SU-DHL-6 (cell line): ENCODE measurements at regions not wholly inside any gene's neighbourhood (a gene's known extent, or its start where the extent isn't known, plus 50 kb on each side); places are given as distances from the start of the nearest gene placed in this dataset.
"Not testable (repeated sequence)": the region's sequence is repeated elsewhere in the genome, so short reads cannot be mapped to it uniquely, and the experiment has no call there.

Experiments used
- H2AFZ ChIP-seq: fragments of 200-600 bp; sonication (generic); 2 replicates; pipeline ENCODE4 v1.6.1; 2014; ENCODE audit warnings: low read depth, mild to moderate bottlenecking, moderate library complexity, mixed read lengths, antibody characterized with exemption, low read length; ENCODE audit not compliant: severe bottlenecking
- H3F3A ChIP-seq: fragments of 200-600 bp; shearing (Covaris generic); 2 replicates; pipeline ENCODE4 v1.6.0; 2016; ENCODE audit warnings: antibody characterized with exemption, mild to moderate bottlenecking; ENCODE audit not compliant: insufficient read depth
- H3K27ac ChIP-seq: fragments of 200-600 bp; sonication (generic); 2 replicates; pipeline ENCODE4 v1.5.1; 2016; ENCODE audit warnings: low read depth, mild to moderate bottlenecking, low read length, moderate library complexity, mixed read lengths
- H3K27me3 ChIP-seq: fragments of 200-600 bp; sonication (generic), shearing (Covaris generic); 2 replicates; pipeline ENCODE4 v1.6.0; 2014; ENCODE audit warnings: mild to moderate bottlenecking, low read length
- H3K36me3 ChIP-seq: fragments of 200-600 bp; sonication (generic); 2 replicates; pipeline ENCODE4 v1.6.1; 2014; ENCODE audit warnings: mild to moderate bottlenecking, low read length, mixed read lengths
- H3K4me2 ChIP-seq: fragments of 300-600, 200-600 bp; shearing (Covaris generic), sonication (generic); 2 replicates; pipeline ENCODE4 v1.6.0; 2014; ENCODE audit warnings: low read length, low read depth, mild to moderate bottlenecking; ENCODE audit not compliant: poor library complexity, severe bottlenecking
- H3K4me3 ChIP-seq: fragments of 200-600 bp; sonication (generic); 2 replicates; pipeline ENCODE4 v1.5.1; 2014; ENCODE audit warnings: antibody characterized with exemption, low read length, mild to moderate bottlenecking, mixed read lengths; ENCODE audit not compliant: insufficient read depth, poor library complexity, severe bottlenecking
- H3K79me2 ChIP-seq: fragments of 200-600 bp; sonication (generic); 2 replicates; pipeline ENCODE4 v1.6.1; 2014; ENCODE audit warnings: mild to moderate bottlenecking, low read length, moderate library complexity; ENCODE audit not compliant: insufficient read depth
- H3K9ac ChIP-seq: fragments of 200-600 bp; sonication (generic); 2 replicates; pipeline ENCODE4 v1.7.0; 2014; ENCODE audit warnings: mild to moderate bottlenecking, low read length
- H3K9me2 ChIP-seq: fragments of 200-600 bp; sonication (generic); replicated peaks from 2 replicates; pipeline ENCODE4 v1.6.1; 2014; ENCODE audit warnings: low read length; ENCODE audit not compliant: insufficient read depth
- H3K9me3 ChIP-seq: fragments of 200-600 bp; sonication (generic); 2 replicates; pipeline ENCODE4 v1.6.1; 2014; ENCODE audit warnings: low read length, mixed read lengths; ENCODE audit not compliant: insufficient read depth
- H4K20me1 ChIP-seq: fragments of 200-600 bp; sonication (generic); 2 replicates; pipeline ENCODE4 v1.6.1; 2014; ENCODE audit warnings: low read depth, mild to moderate bottlenecking, antibody characterized with exemption, low read length, moderate library complexity, mixed read lengths
- EZH2phosphoT487 ChIP-seq: fragments of 200-600 bp; sonication (generic), shearing (Covaris generic); conservative IDR thresholded peaks from 2 replicates; pipeline ENCODE4 v1.6.1; 2018; ENCODE audit warnings: mild to moderate bottlenecking, antibody characterized with exemption, low read length, moderate library complexity, mixed read lengths
- TF ChIP-seq, protein P1 (sequence below): fragments of 200-600 bp; sonication (generic); IDR thresholded peaks from one replicate; pipeline ENCODE4 v1.5.1; 2017; ENCODE audit warnings: antibody characterized with exemption, mild to moderate bottlenecking, low read length, moderate library complexity; ENCODE audit not compliant: insufficient read depth, poor library complexity, severe bottlenecking

DNA sequence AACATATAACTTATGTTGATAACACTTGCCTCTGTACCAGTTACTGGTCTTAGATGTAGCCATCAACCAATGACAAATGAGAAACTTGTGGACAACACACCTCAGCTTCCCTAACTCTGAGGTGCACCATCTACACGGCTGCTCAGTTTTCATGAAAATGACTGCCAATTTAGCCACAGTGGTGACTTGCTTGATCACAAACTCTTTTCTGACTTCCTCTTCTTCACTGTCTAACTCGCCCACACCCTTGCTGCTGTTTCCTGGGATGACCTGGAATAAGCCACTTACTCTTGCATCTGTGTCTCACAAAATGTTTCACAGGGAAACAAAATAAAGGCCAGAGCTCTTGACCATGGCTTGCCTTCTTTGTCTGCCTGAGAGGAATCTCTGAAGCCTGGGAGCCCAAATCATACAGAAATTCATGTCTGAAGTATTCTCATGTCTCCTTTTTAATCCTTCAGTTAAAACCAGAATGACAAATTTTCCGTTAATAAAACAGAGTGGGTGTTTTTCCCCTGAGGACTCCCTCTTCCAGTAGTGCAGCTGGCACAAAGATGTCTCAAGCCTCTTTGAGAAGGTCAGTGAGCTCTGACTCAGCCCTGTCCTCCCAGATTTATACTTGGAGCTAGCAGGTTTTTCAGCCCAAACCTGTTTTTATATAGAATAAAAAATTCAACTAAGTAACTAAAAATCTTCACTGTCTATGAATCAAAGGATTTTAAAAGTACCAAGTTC is 126.5 kb upstream of the PAM start:
- Histone ChIP-seq H3K4me2 (no peak overlapping the region), H3K9ac (no peak overlapping the region), H3K9me3 (no peaks in the 10 kb centered on the region), H3F3A (no peaks in the 10 kb centered on the region), H3K27me3 (no peaks in the 10 kb centered on the region; the same call in 1 of the 2 replicates), H3K27ac (no peak overlapping the region), H3K9me2 (no peaks in the 10 kb centered on the region), H3K79me2 (no peaks in the 10 kb centered on the region), H3K4me3 (no peak overlapping the region), H4K20me1 (no peaks in the 10 kb centered on the region), H2AFZ (no peak overlapping the region), H3K36me3 (no peaks in the 10 kb centered on the region)
- TF ChIP-seq, protein P1, sequence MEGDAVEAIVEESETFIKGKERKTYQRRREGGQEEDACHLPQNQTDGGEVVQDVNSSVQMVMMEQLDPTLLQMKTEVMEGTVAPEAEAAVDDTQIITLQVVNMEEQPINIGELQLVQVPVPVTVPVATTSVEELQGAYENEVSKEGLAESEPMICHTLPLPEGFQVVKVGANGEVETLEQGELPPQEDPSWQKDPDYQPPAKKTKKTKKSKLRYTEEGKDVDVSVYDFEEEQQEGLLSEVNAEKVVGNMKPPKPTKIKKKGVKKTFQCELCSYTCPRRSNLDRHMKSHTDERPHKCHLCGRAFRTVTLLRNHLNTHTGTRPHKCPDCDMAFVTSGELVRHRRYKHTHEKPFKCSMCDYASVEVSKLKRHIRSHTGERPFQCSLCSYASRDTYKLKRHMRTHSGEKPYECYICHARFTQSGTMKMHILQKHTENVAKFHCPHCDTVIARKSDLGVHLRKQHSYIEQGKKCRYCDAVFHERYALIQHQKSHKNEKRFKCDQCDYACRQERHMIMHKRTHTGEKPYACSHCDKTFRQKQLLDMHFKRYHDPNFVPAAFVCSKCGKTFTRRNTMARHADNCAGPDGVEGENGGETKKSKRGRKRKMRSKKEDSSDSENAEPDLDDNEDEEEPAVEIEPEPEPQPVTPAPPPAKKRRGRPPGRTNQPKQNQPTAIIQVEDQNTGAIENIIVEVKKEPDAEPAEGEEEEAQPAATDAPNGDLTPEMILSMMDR, result no peak

DNA sequence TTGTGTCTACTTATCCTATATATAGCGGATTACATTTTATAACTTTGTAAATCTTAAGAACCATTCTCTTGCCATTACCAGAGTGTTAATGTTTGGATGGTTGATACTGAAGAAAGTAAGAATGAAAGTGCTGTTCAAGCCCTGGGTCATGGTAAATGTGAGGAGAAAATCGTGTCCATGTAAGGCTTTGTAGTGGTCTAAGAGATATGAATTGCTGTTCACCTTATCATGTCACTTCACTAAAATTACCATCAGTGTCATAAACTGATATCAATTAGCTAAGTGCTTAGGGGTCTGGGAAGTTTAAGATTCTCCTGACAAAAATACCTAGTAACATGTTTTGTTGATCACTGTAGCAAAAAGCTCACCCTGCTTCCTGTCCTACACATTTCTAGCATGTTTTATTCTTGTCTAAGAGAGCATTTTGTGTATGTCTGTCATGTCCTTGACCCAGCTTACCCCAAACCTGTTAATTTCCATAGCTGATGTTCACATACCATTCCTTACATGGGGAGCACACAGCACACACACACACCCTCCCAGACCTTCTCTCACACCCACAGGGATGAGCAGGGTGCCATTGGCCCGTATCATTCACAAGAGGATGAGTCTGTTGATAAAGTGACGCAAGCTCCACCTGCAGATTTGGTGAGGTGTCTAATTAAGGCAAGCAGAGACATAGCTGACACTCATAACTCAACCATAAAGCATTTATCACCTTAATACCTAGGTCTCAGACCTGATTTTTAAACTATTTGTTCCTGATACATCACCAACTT is 125.1 kb upstream of the PAM start:
- no peaks in the 10 kb centered on the region for H4K20me1 ChIP-seq
- no peaks in the 10 kb centered on the region for H3K9me2 ChIP-seq
- H3K27ac ChIP-seq, result no peak overlapping the region
- H3K27me3 ChIP-seq, result no peaks in the 10 kb centered on the region; the same call in 1 of the 2 replicates
- TF ChIP-seq EZH2phosphoT487, result no peak
- TF ChIP-seq, protein P1, result no peak
- no peaks in the 10 kb centered on the region for H3F3A ChIP-seq
- H3K79me2 ChIP-seq, result no peaks in the 10 kb centered on the region
- H3K9ac ChIP-seq, result no peak overlapping the region
- no peak overlapping the region for H3K4me2 ChIP-seq
- no peak overlapping the region for H2AFZ ChIP-seq
- H3K4me3 ChIP-seq, result no peak overlapping the region
- no peaks in the 10 kb centered on the region for H3K9me3 ChIP-seq
- no peaks in the 10 kb centered on the region for H3K36me3 ChIP-seq

DNA sequence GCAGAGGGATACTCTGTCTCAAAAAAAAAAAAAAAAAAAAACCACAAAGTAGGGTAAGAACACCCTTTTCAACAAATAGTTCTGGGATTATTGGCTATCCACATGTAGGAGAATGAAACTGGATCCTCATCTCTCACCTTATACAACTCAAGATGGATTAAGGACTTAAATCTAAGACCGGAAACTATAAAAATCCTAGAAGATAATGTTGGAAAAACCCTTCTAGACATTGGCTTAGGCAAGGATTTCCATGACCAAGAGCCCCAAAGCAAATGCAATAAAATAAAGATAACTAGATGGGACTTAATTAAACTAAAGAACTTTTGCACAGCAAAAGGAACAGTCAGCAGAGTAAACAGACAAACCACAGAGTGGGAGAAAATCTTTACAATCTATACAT is 119.7 kb upstream of the PAM start:
- not testable (repeated sequence) for H3K4me2 ChIP-seq, H3K36me3 ChIP-seq, H3K27ac ChIP-seq, H3K79me2 ChIP-seq, H2AFZ ChIP-seq, H3F3A ChIP-seq, H3K9me3 ChIP-seq, H3K9ac ChIP-seq, H3K9me2 ChIP-seq, H3K27me3 ChIP-seq, H3K4me3 ChIP-seq, H4K20me1 ChIP-seq

DNA sequence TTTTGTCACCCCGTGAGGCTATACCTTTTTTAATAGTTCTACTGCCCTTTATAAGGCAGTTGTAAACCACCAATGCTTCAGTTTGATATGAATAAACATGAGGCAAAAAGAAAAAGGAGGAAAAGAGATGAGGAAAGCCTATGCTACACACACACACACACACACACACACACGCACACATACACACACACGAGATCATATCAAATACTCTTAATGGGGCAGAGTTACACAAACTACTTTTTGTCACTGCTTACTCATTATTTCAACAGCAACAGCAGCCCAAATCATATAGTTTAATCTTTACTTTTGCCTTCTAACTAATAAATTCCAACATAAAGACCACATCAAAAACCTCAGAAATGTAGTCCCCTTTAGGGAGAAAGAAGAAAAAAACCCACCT is 116.8 kb upstream of the PAM start:
- TF ChIP-seq EZH2phosphoT487, result no peak
- TF ChIP-seq, protein P1, result no peak
- H3K9me2 ChIP-seq, result no peaks in the 10 kb centered on the region
- H3K27ac ChIP-seq, result no peak overlapping the region
- no peaks in the 10 kb centered on the region for H3K79me2 ChIP-seq
- H3K4me2 ChIP-seq, result no peak overlapping the region
- H3F3A ChIP-seq, result no peaks in the 10 kb centered on the region
- H3K27me3 ChIP-seq, result no peaks in the 10 kb centered on the region
- H3K36me3 ChIP-seq, result no peaks in the 10 kb centered on the region
- H4K20me1 ChIP-seq, result no peaks in the 10 kb centered on the region
- no peaks in the 10 kb centered on the region for H3K9me3 ChIP-seq
- no peak overlapping the region for H3K9ac ChIP-seq
- no peak overlapping the region for H2AFZ ChIP-seq
- no peak overlapping the region for H3K4me3 ChIP-seq
